ENCODE measurements at regions not wholly inside any gene's neighbourhood (a gene's known extent, or its start where the extent isn't known, plus 50 kb on each side); places are given as distances from the start of the nearest gene placed in this dataset.

GRCh38 chr5:56323505-56323904 lies 90.4 kb upstream of the ANKRD55 start:
- TF ChIP-seq CTCF (IDR thresholded peaks at IDR 0.05; ENCODE audit: borderline replicate concordance, insufficient read depth, low read depth, low read length): no peak
- no peak overlapping the region for H3K4me3 ChIP-seq (ENCODE audit: low read depth, low read length)

DNA sequence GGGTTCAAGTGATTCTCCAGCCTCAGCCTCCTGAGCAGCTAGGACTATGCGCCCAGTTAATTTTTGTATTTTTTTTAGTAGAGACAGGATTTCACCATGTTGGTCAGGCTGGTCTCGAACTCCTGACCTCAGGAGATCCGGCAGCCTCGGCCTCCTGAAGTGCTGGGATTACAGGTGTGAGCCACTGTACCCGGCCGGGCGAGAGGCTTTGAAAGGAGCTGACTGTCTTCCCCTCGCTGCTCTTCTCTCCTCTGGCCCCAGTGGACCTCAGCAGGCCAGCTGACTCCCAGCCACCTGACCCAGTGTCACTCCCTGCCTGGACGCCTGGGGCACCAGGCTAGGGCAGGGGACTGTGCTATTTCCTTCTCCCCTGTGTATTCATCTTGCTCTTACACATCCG lies 89.5 kb upstream of the ANKRD55 start:
- TF ChIP-seq CTCF (IDR thresholded peaks at IDR 0.05; ENCODE audit: borderline replicate concordance, insufficient read depth, low read depth, low read length): no peak
- H3K4me3 ChIP-seq (ENCODE audit: low read depth, low read length): no peak overlapping the region

DNA sequence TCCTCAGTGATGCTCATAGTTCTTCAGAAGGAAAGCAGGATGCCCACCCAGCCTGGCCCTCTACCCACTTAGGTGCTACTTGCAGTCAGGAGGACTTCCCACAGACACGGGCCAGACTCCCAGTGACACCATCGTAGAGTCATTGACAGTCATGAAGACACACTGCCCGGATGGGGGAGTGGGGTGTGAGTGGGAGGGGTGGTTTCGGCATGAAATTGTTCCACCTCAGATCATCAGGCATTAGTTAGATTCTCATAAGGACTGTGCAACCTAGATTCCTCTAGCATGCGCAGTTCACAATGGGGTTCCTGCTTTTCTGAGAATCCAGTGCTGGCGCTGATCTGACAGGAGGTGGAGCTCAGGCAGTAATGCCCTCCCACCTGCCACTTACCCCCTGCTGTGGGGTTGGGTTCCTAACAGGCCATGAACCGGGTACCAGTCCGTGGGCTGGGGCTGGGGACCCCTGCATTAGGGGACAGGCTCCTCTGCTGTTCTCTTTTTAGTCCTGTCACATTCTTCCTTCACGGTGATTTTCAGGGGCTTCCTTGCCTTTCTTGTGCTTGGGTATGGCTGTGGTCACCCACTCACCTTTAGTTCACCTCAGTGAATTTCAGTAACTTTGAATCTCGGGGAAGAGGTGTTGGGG lies 88.2 kb upstream of the ANKRD55 start:
- no peak overlapping the region for H3K4me3 ChIP-seq (ENCODE audit: low read depth, low read length)
- no peak for TF ChIP-seq CTCF (IDR thresholded peaks at IDR 0.05; ENCODE audit: borderline replicate concordance, insufficient read depth, low read depth, low read length)

GRCh38 chr5:56320686-56321085 lies 87.6 kb upstream of the ANKRD55 start:
- no peak overlapping the region for H3K4me3 ChIP-seq (ENCODE audit: low read depth, low read length)
- no peak for TF ChIP-seq CTCF (IDR thresholded peaks at IDR 0.05; ENCODE audit: borderline replicate concordance, insufficient read depth, low read depth, low read length)

DNA sequence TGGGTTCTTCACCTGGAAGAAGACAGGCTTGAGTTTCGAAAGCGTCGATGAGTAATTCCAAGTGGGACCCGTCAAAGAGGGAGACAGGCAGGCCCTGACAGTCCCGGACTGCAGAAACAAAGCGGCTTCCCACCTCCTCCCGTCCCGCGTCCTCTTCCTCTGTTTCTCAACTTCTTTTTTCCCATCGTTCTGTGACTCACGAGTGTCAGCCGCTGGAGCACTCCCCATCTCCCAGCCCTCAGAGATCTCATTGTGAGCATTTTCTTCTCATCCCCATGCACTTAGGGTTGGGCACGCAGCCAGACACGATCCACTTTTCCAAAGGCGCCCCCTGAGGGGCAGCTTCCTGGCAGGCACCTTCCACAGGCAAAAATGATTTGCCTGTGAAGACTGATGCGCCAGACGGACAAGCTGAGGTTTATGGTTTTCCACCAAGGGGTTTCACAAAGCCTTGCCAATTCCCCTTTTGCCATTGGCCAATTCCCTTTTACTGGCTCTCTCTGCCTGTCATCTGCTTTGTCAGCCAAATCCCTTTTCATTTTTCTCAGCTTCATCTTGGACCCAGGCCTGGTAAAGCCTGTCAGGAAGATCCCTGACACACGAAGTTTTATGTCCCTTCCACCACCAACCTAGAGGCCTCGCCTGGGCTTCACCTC lies 86.5 kb upstream of the ANKRD55 start:
- no peak for TF ChIP-seq CTCF (IDR thresholded peaks at IDR 0.05; ENCODE audit: borderline replicate concordance, insufficient read depth, low read depth, low read length)

DNA sequence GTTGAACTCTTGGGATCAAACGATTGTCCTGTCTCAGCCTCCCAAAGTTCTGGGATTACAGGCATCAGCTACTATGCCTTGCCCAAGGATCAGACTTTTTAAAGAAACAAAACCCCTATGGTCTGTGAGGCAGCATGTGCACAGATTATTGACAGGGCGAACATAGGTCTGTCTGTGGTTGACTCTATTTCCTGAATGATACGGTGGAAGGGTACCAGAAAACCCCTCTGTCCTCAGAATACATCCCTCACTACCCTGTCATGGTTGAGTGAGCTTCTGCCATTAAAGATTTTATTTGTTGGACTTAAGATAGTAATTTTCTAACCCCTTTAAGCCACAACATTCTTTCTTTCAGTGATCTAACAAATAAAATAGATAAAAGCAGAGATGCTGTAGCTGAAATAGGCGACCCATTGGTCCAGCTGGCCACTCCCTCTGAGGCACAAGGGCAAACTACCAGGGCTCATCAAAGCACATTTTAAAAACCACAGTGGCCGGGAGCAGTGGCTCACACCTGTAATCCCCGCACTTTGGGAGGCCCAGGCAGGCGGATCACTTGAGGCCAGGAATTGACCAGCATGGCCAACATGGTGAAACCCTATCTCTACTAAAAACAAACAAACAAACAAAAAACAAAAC lies 84.9 kb upstream of the ANKRD55 start:
- H3K4me3 ChIP-seq (ENCODE audit: low read depth, low read length): no peak overlapping the region
- no peak for TF ChIP-seq CTCF (IDR thresholded peaks at IDR 0.05; ENCODE audit: borderline replicate concordance, insufficient read depth, low read depth, low read length)

More for the DNA sequence above, 86.5 kb upstream of the ANKRD55 start:
- no peak overlapping the region for H3K4me3 ChIP-seq (ENCODE audit: low read depth, low read length)

Measured in GM12875 (cell line).